Stimulated activated CD8-positive, alpha-beta memory T cell treated with anti-CD3 and anti-CD28 coated beads, Interleukin-2, amount 100 ng/mL, for 1 hour (primary cell): ENCODE measurements at regions not wholly inside any gene's neighbourhood (a gene's known extent, or its start where the extent isn't known, plus 50 kb on each side); places are given as distances from the start of the nearest gene placed in this dataset.

ENCODE experiments used
- DNase-seq, 2 donors: peaks; one replicate each; pipeline ENCODE4 v3.0.0-alpha.2; 2020; ENCODE audit warnings: low read depth in 2 of 2

DNA sequence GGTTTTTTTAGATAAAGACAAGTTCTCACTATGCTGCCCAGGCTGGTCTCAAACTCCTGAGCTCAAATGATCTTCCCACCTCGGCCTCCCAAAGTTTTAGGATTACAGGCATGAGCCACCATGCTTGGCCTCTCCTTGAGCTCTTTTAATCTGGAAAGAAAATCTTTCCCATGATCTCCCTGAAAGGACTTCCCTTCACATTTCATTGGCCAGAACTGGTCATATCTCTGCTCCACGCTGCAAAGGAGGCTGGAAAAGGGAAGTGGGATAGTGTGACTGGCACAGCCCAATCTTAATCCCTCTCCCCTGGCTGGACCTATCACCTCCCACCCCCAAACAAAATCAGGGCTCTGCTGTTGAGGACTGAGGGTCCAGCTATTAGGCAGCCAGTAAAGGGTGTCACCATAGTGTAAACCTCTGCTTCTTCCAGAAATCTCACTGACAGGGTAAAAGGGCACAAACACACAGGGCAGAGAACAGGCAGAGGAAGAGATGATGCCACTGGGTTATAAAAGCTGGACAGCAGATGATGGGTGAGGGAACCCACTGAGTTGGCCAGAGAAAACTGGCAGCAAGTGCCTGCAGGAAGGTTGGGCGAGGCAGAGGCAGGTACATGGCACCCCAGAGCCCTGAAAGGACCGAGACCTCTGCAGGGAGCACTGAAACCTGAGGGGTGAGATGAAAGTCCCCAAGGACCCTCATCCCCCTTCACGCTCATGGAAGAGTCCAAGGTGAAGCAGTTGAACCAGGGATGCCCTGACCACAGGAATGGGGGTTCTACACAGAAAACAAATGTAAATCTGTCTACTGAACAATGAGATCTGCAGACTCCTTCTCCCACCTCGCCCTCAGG lies 83.1 kb upstream of the PTPN1 start:
- no peak for DNase-seq

DNA sequence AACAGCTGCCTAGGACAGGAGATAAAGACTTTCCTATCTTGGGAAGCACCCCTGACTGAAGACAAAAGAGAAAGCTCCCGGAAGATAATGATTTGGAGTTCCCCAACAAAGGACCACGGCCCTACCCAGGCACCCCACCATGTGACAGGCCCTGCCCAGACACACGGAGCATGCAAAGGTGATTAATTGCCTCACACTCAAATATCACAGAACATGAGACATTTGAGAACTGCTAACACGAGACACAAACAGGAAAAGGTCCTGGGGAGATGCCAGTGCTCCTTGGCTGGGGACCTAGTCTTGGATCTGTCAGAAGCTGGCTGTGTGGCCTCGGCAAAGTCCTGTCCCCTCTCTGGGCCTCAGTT lies 82.5 kb upstream of the PTPN1 start:
- DNase-seq = no peak

DNA sequence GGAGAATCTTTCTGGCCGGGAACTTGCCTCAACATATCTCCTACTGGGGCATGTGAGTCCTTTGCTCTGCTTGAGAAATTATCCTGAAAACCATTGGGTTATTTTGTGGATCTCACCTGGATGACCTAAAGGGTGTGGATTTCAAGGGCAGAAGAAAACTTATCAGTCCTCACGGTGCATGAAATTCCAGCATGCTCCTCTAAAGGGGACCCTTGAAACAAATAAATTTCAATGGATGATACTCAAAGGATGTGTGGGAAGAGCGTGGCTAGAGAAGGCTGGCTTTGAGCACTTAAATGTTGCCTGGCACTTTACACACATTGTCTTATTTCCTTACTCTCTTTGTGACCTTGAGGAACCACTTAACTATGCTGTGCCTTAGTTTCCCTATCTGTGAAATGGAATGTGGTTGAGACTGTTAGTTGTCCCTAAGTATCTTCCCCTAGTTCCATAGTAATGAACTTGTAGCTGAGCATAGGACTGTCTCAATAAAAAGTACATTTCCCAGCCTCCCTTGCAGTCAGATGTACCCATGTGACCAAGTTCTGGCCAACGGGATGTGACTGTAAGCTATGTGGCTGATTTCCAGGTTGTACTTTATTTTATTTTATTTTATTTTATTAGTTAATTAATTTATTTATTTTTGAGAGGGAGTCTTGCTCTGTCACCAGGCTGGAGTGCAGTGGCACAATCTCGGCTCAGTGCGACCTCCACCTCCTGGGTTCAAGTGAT lies 81.9 kb upstream of the PTPN1 start:
- DNase-seq = no peak

DNA sequence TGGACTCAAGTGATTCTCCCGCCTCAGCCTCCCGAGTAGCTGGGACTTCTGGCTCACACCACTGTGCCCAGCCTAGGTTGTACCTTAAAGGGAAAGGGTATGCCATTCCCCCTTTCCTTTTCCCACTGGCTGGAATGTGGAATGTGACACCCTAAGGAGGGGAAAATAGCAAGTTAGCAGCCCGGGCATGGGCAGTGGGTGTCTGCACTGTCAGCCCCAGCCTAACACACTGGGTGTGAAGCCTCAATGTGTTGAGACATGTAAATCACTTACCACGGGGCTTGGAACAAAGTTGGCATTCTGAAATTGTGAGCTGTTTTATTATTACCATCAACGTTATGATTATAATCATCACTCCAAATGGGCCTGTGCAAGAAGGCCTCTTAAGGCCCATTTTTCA lies 80.8 kb upstream of the PTPN1 start:
- no peak for DNase-seq

DNA sequence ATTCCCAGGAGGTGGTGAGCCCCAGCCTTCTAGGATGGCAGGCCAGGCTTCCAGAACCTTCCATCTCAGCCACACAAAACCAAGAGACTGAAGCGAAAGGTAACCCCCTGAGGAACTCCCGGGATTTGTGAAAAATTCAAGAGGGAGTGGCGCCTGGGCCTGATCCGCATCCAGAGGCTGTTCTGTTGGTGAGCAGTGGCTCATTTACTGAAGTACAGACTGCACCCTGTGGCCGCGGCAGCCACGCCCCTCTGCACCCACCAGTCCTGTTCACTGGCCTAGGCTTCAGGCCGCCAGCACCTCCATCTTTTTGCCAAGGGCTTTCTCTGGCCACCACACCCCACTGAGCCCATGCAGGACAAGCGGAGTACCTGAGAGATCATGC lies 79.1 kb upstream of the PTPN1 start:
- DNase-seq = no peak

DNA sequence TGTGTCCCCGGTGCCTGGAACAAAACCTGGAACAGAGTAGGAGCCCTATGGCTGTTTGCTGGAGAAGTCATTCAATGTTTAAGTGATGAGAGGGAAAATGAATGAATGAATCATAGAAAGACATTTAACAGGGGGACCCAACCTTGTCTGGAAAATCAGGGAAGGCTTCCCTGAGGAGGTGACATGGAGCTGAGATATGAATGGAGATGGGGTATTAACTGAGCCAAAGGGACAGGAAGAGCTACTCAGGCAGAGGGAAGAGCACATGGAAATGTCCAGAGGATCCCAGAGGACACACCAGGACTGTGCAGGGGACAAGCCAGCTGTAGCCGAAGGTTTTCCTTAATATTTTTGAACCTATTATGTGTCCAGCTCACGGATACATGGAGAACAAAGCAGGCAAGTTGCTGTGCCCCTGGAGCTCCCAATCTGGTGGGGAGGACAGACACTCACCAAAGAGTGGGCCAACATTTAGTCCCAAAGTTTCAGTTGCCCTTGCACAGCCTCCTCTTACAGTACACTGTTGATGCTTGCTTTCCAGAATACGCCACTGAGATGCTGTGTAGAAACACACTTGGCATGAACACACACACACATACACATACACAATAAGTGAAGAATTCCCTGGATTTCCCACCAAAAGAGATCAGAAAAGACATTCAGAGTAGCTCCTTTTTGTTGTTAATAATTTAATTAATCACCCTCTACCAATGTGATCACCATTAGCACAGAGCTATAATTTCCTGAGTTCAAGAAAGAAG lies 77.0 kb upstream of the PTPN1 start:
- DNase-seq = no peak

DNA sequence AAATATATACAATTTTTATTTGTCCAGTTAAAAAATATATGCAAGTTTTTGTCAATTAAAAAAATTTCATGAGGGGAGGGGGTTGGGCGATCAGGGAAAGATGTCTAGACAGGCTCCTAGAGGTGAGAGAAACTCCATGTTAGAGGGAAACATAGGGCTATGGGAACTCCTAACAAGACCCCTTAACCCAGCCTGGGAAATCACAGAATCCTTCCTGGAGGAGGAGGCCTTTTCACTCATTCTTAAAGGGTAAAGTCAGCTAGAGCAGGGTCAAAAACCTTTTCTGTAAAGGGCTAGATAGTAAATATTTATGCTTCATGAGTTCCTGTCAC lies 75.9 kb upstream of the PTPN1 start:
- no peak for DNase-seq

DNA sequence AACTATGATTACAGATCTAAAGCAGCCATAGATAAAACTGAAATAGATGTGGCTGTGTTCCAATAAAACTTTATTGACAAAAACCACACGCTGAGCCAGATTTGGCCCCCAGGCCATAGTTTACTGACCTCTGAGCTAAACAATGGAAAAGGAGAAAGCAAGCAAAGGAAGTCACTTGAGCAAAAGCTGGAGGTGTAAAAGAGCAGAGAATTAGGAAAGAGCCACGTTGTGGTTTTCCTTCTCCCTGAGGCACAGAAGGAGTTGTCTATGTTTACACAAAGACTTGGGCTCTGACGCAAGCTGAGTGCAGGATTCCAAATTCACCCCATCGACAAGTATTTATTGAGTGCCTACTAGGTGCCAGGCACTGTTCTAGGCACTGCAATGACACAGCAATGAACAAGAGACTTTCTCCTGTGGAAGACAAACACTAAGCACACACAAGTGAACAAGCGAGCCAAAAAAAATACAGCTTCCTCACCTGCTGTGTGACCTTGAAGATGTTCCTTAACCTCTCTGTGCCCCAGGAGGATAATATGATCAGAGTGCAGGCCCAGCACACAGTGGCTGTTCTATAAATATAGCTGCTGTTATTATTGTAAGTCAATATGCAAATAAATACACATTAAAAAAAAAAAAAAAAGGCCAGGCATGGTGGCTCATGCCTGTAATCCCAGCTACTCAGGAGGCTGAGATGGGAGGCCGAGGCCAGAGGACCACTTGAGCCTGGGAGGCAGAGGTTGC lies 75.4 kb upstream of the PTPN1 start:
- DNase-seq = no peak

DNA sequence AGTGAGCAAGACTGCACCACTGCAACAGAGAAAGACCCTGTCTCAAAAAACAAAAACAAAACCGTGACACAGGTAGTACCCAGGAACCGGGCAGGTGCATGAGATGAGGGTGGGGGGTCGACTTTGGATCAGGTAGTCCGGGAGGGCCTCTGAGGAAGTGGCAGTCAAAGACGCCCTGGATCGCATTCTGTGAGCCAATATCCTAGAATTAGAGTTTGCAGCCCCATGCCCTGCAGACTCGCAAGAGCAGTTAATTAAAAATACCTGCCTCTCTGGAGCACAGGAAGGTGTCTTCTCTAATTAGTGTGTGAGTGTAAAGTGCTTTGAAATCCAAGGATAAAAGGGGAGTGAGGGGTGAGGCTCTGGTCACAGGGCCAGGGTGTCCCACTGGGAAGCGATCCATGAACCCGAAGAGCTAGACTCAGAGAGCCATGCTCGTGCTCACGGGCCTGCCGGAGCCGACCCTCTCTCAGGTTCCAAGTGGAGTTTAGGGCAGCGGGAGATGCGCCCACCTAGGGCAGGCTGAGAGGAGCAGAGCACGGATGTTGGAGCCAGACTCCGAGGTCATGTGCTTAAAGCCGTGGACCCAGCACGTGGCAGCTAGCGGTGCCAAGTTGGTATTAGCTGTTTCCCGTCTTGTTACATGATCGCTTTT lies 74.7 kb upstream of the PTPN1 start:
- no peak for DNase-seq

DNA sequence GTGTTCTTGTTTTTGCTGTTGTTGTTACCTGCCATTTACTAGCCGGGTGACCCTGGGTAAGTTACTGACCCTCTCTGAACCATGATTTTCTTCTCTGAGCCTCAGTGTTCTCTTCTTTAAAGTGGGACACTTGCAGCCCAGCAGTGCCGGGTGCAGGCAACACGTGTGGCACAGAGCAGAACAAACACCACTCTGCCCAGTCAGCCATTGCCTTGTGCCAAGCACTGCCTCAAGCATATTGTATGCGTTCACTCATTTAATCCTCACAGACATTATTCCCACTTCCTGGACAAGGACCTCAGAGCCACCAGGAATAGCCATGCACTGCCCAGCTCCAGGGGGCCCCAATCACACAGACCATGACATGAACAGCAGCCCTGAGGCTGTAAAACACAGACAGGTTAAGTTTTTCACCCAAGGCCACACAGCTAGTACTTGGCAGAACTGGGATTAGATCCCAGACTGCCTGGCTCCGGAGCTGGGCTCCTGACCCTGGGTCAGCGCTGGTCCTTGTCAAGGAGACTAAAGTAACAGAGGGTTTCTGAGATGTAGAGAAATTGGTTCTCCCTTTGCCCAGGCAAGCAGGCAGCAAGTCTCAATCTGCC lies 74.0 kb upstream of the PTPN1 start:
- no peak for DNase-seq

DNA sequence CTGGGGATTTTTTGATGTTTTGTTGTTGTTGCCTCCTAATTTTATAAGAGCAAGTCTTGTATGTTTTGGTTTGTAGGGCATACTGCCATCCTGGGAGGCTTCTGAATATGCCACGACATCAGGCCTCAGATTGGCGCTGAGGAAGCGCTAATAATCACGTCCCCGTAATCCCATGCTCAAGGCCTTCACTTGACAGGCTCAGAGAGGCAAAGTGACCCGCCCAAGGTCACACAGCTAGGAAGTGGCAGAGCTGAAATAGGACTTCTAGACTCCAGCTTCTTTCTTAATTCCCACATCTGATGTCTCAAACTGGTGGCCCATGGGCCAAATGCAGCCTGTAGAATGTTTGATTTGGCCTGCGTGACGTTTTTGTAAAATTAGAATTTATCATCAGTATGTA lies 73.5 kb upstream of the PTPN1 start:
- no peak for DNase-seq

DNA sequence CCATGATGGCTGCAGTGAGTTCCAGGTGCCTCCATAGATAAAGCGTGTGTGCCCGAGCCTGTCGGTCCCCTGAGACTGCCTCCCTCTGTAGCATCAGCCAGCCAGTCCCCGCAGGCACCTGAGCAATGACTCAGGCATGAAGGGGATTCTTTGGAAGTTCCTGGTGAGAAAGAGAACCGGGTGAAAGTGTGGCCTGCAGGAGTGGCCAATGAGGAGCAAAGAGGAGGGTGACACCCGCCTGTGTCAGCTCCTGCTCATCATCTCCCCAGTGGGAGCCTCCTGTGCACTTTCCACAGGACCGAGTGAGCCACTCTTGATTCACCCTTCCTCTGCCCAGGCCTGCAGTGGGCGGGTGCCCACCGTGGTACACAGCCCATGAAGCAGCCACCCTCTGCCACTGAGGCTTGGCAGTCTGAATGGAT lies 71.2 kb upstream of the PTPN1 start:
- DNase-seq = no peak

DNA sequence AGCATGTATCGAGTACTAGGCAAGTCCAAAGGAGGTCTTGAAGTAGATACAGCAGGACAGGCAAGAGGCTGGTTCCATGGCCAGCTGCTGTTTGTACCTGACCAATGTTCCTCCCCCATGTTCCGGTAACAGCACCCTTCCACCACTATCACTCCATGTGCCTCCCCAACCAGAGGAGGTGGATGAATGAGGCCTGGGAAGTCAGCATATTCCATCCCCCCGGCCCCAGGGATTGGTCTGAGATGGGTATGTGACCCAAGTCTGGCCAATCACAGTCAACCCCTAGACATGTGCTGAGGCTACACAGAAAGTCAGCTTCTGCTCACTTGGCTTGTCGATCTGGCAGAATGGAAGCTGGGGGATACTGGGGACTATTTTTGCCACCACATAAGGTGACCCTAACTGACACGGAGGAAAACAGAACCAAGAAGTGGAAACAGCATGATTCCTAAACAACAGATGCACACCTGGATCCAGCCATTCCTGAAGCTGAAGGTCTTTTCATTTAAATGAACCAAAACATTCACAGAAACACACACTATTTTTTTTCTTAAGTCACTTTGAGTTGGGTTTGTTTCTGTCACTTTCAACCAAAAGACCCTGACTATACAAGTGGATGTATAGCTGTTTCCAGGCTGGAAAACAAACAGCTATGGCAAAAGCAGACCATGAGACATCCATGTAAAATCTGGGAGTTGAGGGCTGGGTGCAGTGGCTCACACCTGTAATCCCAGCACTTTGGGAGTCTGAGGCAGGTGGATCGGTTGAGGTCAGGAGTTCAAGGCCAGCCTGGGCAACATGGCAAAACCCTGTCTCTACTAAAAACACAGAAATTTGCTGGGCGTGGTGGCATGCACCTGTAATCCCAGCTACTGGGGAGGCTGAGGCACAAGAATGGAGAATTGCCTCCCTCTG lies 70.4 kb upstream of the PTPN1 start:
- no peak for DNase-seq

DNA sequence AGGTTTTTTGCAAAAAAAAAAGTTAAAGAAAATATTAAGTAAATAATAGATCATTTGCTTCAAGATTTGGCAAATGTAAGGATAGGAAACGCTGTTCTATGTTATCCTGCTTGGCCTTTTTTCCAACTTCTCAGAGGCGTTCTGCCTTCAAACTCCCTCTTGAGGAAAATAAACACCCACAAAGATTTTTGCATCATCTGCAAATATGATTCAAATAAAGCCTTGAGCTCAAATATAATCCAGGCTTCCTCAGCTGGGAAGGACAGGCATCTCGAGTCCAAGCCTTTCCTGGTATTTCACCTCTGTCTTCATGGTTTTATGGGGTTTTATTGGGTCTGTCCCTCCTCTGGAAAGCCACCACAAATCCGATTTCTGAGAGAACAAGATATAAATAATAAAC lies 67.7 kb upstream of the PTPN1 start:
- DNase-seq = no peak

DNA sequence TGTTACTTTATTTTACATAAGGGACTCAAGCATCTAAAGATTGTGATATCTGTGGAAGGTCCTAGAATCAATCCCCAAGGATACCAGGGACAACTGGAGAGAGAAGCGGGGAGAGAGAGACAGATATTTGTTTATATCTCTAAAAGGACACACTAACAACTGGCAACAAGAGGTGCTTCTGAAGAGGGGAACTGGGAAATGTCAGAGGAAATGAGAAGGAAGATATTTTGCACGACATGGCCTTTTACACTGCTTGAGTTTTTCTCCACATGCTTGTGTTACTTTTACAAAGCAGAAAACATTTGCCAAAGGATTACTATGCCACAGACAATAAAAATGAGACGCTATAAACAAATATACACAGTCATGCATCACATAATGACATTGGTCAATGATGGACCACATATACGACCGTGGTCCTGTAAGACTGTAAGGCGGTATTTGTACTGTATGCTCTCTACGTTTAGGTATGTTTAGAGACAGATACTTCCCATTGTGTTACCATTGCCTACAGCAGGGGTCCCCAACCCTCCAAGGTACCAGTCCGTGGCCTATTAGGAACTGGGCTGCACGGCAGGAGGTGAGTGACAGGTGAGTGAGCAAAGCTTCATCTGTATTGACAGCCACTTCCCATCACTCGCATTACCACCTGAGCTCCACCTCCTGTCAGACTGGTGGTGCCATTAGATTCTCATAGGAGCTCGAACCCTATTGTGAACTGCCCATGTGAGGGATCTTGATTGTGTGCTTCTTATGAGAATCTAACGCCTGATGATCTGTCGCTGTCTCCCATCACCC lies 64.6 kb upstream of the PTPN1 start:
- no peak for DNase-seq

DNA sequence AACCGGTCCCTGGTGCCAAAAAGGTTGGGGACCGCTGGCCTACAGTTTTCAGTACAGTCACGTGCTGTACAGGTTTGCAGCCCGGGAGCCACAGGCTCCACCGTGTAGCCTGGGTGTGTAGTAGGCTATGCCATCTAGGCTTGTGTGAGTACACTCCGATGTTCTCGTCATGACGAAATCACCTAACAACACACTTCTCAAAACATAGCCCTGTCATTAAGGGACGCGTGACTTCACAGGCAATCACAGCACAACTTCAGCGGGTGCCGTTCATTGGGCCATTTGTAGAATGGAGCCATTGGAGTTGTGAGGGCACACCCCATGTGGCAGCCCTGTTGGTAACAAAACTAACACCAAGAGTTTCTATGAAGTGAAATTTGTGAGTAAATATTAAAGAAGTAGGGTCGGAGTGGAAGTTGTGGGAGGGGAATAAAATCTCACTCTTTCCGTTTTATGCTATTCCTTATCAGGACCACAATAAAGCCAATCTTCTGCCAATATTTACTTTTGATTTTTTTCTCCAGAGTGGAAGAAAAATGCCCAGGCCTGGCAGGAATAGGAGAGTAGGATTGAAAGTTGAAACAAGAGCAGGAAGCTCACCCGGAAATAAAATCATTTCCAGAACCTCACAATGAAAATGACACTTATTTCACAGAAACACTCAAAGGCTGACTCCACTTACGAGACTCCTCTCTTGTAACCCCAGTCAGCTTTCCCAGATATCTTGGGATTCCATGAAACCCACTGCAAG lies 63.7 kb upstream of the PTPN1 start:
- DNase-seq = no peak

DNA sequence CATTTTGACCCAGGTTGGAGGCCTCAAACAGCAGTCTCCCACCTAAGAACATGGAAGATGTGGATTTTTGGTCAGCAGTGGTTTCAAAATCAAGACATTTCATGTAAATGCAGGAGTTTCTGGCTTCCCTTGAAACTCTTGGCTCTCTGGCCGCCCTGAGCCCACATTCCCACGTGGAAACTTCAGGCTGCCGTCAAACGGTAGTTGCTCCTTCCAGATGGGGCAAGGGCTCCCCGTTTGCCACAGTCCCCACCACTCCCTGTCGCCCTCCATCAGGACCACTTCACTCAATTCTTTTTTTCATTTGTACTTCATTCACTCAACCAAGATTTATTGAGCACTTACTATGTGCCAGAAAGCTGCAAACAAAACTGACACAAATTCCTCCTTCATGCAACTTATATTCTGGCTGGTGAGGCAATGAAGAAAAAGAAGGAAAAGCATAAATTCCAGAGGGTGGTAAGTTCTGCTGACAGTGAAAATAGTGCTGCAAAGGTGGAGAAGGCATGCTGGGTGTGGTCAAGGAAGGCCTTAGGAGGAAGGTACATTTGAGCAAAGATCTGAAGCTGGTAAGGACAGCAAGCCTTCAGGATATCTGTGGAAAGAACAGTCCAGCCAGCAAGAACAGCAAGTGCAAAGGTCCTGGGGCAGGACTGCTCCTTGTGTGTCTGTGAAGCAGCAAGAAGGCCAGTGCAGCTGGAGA lies 62.9 kb upstream of the PTPN1 start:
- DNase-seq = no peak

DNA sequence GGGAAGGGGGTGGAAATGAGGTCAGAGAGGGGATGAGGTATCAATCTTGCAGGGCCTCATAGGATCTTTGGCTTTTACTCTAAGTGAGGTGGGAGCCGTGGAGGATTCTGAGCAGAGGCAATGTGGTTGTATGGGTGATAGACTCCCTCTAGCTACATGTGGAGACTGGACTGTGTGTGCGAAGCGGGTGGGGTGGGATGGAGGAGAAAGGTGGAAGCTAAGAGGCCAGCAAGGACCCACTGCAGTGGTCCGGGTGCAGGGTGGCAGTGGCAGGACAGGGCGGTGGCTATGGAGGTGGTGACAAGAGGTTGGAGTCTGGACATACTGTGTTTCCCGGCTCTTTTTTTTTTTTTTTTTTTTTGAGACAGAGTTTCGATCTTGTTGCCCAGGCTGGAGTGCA lies 62.4 kb upstream of the PTPN1 start:
- DNase-seq = no peak
